ENCODE measurements at regions not wholly inside any gene's neighbourhood (a gene's known extent, or its start where the extent isn't known, plus 50 kb on each side); places are given as distances from the start of the nearest gene placed in this dataset.

DNA sequence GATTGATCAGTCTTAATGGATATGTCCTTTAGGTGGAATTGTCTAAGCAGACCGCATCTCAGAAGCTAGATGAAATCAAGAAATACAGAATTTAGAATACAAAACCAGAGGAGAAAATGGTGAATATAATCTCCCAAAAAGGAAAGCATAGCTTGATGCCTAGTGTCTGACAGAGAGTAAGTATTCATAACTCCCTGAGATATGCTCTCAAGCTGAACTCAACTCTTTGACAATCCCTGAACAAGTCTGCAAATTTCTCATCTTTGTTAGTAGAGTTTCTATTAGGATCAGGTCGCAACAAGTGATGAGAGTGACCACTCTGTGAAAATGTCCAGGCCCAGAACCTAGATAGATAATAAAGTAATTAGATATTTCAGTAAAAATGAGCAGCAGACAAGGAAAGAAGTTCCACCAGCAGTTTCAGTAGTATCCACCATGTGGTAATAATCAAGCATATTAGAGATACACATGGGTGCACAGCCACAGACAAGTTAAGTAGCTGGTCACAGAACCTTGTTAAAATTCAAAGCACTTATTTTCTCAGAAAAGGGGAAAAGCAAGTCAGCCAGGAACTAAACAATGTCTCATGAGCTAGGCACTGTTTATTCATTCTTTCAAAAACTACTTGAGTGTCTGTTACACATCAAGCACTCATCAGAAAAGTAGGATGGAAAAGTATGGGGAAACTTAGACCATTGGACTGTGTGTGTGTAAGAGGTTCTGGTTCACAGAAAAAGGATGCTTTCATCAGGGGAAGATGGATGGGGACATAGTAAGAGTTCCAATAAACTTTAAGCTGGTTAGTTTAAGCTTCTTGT, 481.5 kb upstream of the TUSC1 start:
- no peaks in the 10 kb centered on the region for H3K4me1 ChIP-seq
- no peak overlapping the region for H3K4me3 ChIP-seq
- no peaks in the 10 kb centered on the region for H3K36me3 ChIP-seq
- H3K27me3 ChIP-seq: no peaks in the 10 kb centered on the region
- H3K27ac ChIP-seq: no peak overlapping the region
- no peak for TF ChIP-seq POLR2A (IDR thresholded peaks at IDR 0.05)
- no peak for TF ChIP-seq EP300 (IDR thresholded peaks at IDR 0.05)
- TF ChIP-seq, protein P1, sequence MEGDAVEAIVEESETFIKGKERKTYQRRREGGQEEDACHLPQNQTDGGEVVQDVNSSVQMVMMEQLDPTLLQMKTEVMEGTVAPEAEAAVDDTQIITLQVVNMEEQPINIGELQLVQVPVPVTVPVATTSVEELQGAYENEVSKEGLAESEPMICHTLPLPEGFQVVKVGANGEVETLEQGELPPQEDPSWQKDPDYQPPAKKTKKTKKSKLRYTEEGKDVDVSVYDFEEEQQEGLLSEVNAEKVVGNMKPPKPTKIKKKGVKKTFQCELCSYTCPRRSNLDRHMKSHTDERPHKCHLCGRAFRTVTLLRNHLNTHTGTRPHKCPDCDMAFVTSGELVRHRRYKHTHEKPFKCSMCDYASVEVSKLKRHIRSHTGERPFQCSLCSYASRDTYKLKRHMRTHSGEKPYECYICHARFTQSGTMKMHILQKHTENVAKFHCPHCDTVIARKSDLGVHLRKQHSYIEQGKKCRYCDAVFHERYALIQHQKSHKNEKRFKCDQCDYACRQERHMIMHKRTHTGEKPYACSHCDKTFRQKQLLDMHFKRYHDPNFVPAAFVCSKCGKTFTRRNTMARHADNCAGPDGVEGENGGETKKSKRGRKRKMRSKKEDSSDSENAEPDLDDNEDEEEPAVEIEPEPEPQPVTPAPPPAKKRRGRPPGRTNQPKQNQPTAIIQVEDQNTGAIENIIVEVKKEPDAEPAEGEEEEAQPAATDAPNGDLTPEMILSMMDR (IDR thresholded peaks at IDR 0.05): no peak
- 87 to 93% methylated on average over 2 of the region's 2 CpGs for WGBS, 2 donors
- H3K9me3 ChIP-seq: no peaks in the 10 kb centered on the region
- no peak for DNase-seq (ENCODE audit: low spot score in 2 of 2)

- 90% methylated on average over 4 of the region's 4 CpGs for WGBS, 2 donors
- no peak overlapping the region for H3K27ac ChIP-seq
- no peak for DNase-seq (ENCODE audit: low spot score in 2 of 2)
- H3K36me3 ChIP-seq: no peaks in the 10 kb centered on the region
- no peaks in the 10 kb centered on the region for H3K9me3 ChIP-seq
- TF ChIP-seq EP300 (IDR thresholded peaks at IDR 0.05) (no peak), POLR2A (IDR thresholded peaks at IDR 0.05) (no peak)
- TF ChIP-seq, protein P1 (IDR thresholded peaks at IDR 0.05): no peak
- no peaks in the 10 kb centered on the region for H3K4me1 ChIP-seq
- no peaks in the 10 kb centered on the region for H3K27me3 ChIP-seq
- H3K4me3 ChIP-seq: no peak overlapping the region
These were observed 480.4 kb upstream of the TUSC1 start for GRCh38 chr9:26158631-26159150.

GRCh38 chr9:26157411-26157810, 479.2 kb upstream of the TUSC1 start:
- H3K4me3 ChIP-seq: no peak overlapping the region
- WGBS, 2 donors: 74 to 79% methylated on average over 5 of the region's 5 CpGs
- no peak for TF ChIP-seq POLR2A (IDR thresholded peaks at IDR 0.05)
- TF ChIP-seq, protein P1 (IDR thresholded peaks at IDR 0.05): no peak
- no peak for TF ChIP-seq EP300 (IDR thresholded peaks at IDR 0.05)

DNA sequence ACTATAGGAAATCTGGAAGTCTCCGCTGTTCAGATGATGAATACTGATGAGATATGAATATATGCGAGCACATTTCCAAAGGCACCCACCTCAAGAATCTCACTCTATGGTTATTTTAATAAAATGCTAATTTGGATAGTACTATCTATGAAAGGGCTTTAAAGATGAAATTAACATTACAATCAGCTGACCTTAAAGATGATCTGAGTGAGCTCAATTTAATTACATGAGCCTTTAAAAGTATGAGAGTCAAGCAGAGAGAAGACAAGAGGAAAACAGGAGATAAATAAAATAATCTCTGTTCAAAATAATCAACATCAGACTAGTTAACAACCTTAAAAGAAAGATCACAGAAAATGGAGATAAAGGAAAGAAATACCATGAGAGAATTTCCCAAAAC, 474.1 kb upstream of the TUSC1 start:
- Histone ChIP-seq H3K36me3 (no peaks in the 10 kb centered on the region), H3K4me1 (no peaks in the 10 kb centered on the region), H3K9me3 (no peaks in the 10 kb centered on the region), H3K27me3 (no peaks in the 10 kb centered on the region), H3K27ac (no peak overlapping the region), H3K4me3 (no peak overlapping the region)
- WGBS, 2 donors: 91 to 96% methylated on average over 2 of the region's 2 CpGs
- DNase-seq (ENCODE audit: low spot score in 2 of 2): no peak
- TF ChIP-seq POLR2A (IDR thresholded peaks at IDR 0.05) (no peak), EP300 (IDR thresholded peaks at IDR 0.05) (no peak)
- TF ChIP-seq, protein P1 (IDR thresholded peaks at IDR 0.05): no peak

More at GRCh38 chr9:26157411-26157810, 479.2 kb upstream of the TUSC1 start:
- Histone ChIP-seq H3K9me3 (no peaks in the 10 kb centered on the region), H3K27me3 (no peaks in the 10 kb centered on the region), H3K36me3 (no peaks in the 10 kb centered on the region), H3K27ac (no peak overlapping the region), H3K4me1 (no peaks in the 10 kb centered on the region)
- no peak for DNase-seq (ENCODE audit: low spot score in 2 of 2)

- Histone ChIP-seq H3K9me3 (no peaks in the 10 kb centered on the region), H3K36me3 (no peaks in the 10 kb centered on the region), H3K27ac (no peak overlapping the region), H3K4me1 (no peaks in the 10 kb centered on the region), H3K4me3 (no peak overlapping the region), H3K27me3 (no peaks in the 10 kb centered on the region)
- no peak for DNase-seq (ENCODE audit: low spot score in 2 of 2)
- TF ChIP-seq POLR2A (IDR thresholded peaks at IDR 0.05) (no peak), EP300 (IDR thresholded peaks at IDR 0.05) (no peak)
- TF ChIP-seq, protein P1 (IDR thresholded peaks at IDR 0.05): no peak
- 74 to 89% methylated on average over 2 of the region's 2 CpGs for WGBS, 2 donors
These were observed 469.9 kb upstream of the TUSC1 start for GRCh38 chr9:26148128-26148527.
